Neural cell (in vitro differentiated cells): ENCODE measurements at regions not wholly inside any gene's neighbourhood (a gene's known extent, or its start where the extent isn't known, plus 50 kb on each side); places are given as distances from the start of the nearest gene placed in this dataset.

Source experiments
- H2AFZ ChIP-seq: fragments of 200-600, 300-800 bp; sonication (generic), shearing (Covaris generic); 2 replicates; pipeline ENCODE4 v1.6.0; 2014; ENCODE audit warnings: low read depth, mild to moderate bottlenecking, antibody characterized with exemption, low read length, moderate library complexity
- H3F3A ChIP-seq: fragments of 200-600 bp; shearing (Covaris generic); 2 replicates; pipeline ENCODE4 v1.6.1; 2016; ENCODE audit warnings: mild to moderate bottlenecking, moderate library complexity, mixed read lengths, antibody characterized with exemption, low read length; ENCODE audit not compliant: insufficient read depth, poor library complexity, severe bottlenecking
- H3K27ac ChIP-seq: fragments of 200-600, 300-800 bp; sonication (generic), shearing (Covaris generic); 2 replicates; pipeline ENCODE4 v1.5.1; 2014; ENCODE audit warnings: mild to moderate bottlenecking, low read length, moderate library complexity
- H3K27me3 ChIP-seq: fragments of 300-800, 200-600 bp; sonication (generic), shearing (Covaris generic); 2 replicates; pipeline ENCODE4 v1.6.0; 2014; ENCODE audit warnings: mild to moderate bottlenecking, low read depth, low read length, moderate library complexity; ENCODE audit not compliant: insufficient read depth
- H3K36me3 ChIP-seq: fragments of 300-800, 200-600 bp; sonication (generic), shearing (Covaris generic); 2 replicates; pipeline ENCODE4 v1.5.1; 2014; ENCODE audit warnings: mild to moderate bottlenecking, antibody characterized with exemption, low read length, moderate library complexity; ENCODE audit not compliant: insufficient read depth
- H3K4me2 ChIP-seq: fragments of 300-800, 200-600 bp; sonication (generic), shearing (Covaris generic); 2 replicates; pipeline ENCODE4 v1.6.0; 2014; ENCODE audit warnings: mild to moderate bottlenecking, low read length
- H3K4me3 ChIP-seq: fragments of 300-800, 200-600 bp; sonication (generic), shearing (Covaris generic); 2 replicates; pipeline ENCODE4 v1.5.1; 2014; ENCODE audit warnings: mild to moderate bottlenecking, low read length, moderate library complexity
- H3K79me2 ChIP-seq: fragments of 200-600 bp; shearing (Covaris generic); replicated peaks from 2 replicates; pipeline ENCODE4 v1.6.0; 2014; ENCODE audit warnings: mild to moderate bottlenecking, low read length, moderate library complexity; ENCODE audit not compliant: insufficient read depth
- H3K9ac ChIP-seq: fragments of 300-800, 200-600 bp; sonication (generic), shearing (Covaris generic); 2 replicates; pipeline ENCODE4 v1.6.1; 2016; ENCODE audit warnings: mild to moderate bottlenecking, low read length, mixed read lengths
- H3K9me2 ChIP-seq: fragments of 200-600 bp; shearing (Covaris generic); 2 replicates; pipeline ENCODE4 v1.6.1; 2016; ENCODE audit warnings: mild to moderate bottlenecking, low read length, mixed read lengths; ENCODE audit not compliant: insufficient read depth
- H3K9me3 ChIP-seq: fragments of 200-600, 300-800 bp; sonication (generic), shearing (Covaris generic); 2 replicates; pipeline ENCODE4 v1.6.1; 2016; ENCODE audit warnings: mild to moderate bottlenecking, mixed run types, low read length, moderate library complexity, mixed read lengths
- H4K20me1 ChIP-seq: fragments of 200-600 bp; shearing (Covaris generic); 2 replicates; pipeline ENCODE4 v1.6.1; 2016; ENCODE audit warnings: mild to moderate bottlenecking, mixed run types; ENCODE audit not compliant: insufficient read depth
- EP300 ChIP-seq: fragments of 450-650 bp; conservative IDR thresholded peaks from 2 replicates; pipeline ENCODE4 v1.6.1; 2014; ENCODE audit warnings: antibody characterized with exemption, mild to moderate bottlenecking, moderate library complexity; ENCODE audit not compliant: poor library complexity, severe bottlenecking
- EZH2 ChIP-seq: fragments of 200-600, 300-800 bp; shearing (Covaris generic), sonication (generic); IDR thresholded peaks from 2 replicates; pipeline ENCODE4 v1.6.1; 2014; ENCODE audit warnings: antibody characterized with exemption, low read length, borderline replicate concordance, mild to moderate bottlenecking; ENCODE audit not compliant: insufficient read depth, poor library complexity, severe bottlenecking
- MXI1 ChIP-seq: fragments of 450-650 bp; conservative IDR thresholded peaks from 2 replicates; pipeline ENCODE4 v1.6.1; 2014; ENCODE audit warnings: antibody characterized with exemption, mild to moderate bottlenecking; ENCODE audit not compliant: poor library complexity, severe bottlenecking
- POLR2AphosphoS5 ChIP-seq: IDR thresholded peaks from 2 replicates; pipeline ENCODE4 v1.6.1; 2012
- RAD21 ChIP-seq: fragments of 450-650 bp; conservative IDR thresholded peaks from 2 replicates; pipeline ENCODE4 v1.6.1; 2014; ENCODE audit warnings: antibody characterized with exemption, mild to moderate bottlenecking, moderate library complexity
- SMC3 ChIP-seq: fragments of 450-650 bp; conservative IDR thresholded peaks from 2 replicates; pipeline ENCODE4 v1.6.1; 2014; ENCODE audit warnings: antibody characterized with exemption, mild to moderate bottlenecking, moderate library complexity; ENCODE audit not compliant: poor library complexity
- TAF1 ChIP-seq: IDR thresholded peaks from 2 replicates; pipeline ENCODE4 v1.6.1; 2012; ENCODE audit warnings: low read depth
- TF ChIP-seq, protein P1 (sequence below): fragments of 450-650 bp; IDR thresholded peaks from 2 replicates; pipeline ENCODE4 v1.5.1; 2014; ENCODE audit warnings: antibody characterized with exemption, mild to moderate bottlenecking, moderate library complexity; ENCODE audit not compliant: poor library complexity, severe bottlenecking
- TF ChIP-seq, protein P2 (sequence below): IDR thresholded peaks from 2 replicates; pipeline ENCODE4 v1.6.1; 2012; ENCODE audit warnings: borderline replicate concordance

DNA sequence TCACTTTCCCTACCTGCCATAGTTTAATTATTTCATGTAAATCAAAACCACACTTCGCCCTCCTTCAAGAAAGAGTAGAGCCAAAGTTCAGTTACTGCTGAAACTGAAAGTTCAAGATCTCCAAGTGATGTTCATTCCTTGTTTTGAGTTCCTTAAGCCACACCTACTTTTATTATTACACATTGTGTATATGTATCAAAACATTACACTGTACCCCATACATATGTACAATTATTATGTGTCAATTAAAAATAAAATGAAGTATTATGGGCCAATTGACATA, 892.3 kb upstream of the NDST4 start:
- Histone ChIP-seq H3K79me2 (no peaks in the 10 kb centered on the region), H3K36me3 (no peaks in the 10 kb centered on the region), H4K20me1 (no peaks in the 10 kb centered on the region), H3K9ac (no peak overlapping the region), H3F3A (no peaks in the 10 kb centered on the region), H3K9me2 (no peaks in the 10 kb centered on the region), H3K27me3 (no peaks in the 10 kb centered on the region), H3K27ac (no peak overlapping the region), H3K4me3 (no peak overlapping the region), H3K9me3 (no peaks in the 10 kb centered on the region), H2AFZ (no peak overlapping the region), H3K4me2 (no peak overlapping the region)
- TF ChIP-seq TAF1 (no peak), EP300 (no peak), MXI1 (no peak), RAD21 (no peak), SMC3 (no peak), POLR2AphosphoS5 (no peak), EZH2 (no peak)
- TF ChIP-seq, protein P1, sequence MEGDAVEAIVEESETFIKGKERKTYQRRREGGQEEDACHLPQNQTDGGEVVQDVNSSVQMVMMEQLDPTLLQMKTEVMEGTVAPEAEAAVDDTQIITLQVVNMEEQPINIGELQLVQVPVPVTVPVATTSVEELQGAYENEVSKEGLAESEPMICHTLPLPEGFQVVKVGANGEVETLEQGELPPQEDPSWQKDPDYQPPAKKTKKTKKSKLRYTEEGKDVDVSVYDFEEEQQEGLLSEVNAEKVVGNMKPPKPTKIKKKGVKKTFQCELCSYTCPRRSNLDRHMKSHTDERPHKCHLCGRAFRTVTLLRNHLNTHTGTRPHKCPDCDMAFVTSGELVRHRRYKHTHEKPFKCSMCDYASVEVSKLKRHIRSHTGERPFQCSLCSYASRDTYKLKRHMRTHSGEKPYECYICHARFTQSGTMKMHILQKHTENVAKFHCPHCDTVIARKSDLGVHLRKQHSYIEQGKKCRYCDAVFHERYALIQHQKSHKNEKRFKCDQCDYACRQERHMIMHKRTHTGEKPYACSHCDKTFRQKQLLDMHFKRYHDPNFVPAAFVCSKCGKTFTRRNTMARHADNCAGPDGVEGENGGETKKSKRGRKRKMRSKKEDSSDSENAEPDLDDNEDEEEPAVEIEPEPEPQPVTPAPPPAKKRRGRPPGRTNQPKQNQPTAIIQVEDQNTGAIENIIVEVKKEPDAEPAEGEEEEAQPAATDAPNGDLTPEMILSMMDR, result no peak
- TF ChIP-seq, protein P2, sequence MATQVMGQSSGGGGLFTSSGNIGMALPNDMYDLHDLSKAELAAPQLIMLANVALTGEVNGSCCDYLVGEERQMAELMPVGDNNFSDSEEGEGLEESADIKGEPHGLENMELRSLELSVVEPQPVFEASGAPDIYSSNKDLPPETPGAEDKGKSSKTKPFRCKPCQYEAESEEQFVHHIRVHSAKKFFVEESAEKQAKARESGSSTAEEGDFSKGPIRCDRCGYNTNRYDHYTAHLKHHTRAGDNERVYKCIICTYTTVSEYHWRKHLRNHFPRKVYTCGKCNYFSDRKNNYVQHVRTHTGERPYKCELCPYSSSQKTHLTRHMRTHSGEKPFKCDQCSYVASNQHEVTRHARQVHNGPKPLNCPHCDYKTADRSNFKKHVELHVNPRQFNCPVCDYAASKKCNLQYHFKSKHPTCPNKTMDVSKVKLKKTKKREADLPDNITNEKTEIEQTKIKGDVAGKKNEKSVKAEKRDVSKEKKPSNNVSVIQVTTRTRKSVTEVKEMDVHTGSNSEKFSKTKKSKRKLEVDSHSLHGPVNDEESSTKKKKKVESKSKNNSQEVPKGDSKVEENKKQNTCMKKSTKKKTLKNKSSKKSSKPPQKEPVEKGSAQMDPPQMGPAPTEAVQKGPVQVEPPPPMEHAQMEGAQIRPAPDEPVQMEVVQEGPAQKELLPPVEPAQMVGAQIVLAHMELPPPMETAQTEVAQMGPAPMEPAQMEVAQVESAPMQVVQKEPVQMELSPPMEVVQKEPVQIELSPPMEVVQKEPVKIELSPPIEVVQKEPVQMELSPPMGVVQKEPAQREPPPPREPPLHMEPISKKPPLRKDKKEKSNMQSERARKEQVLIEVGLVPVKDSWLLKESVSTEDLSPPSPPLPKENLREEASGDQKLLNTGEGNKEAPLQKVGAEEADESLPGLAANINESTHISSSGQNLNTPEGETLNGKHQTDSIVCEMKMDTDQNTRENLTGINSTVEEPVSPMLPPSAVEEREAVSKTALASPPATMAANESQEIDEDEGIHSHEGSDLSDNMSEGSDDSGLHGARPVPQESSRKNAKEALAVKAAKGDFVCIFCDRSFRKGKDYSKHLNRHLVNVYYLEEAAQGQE, result no peak

DNA sequence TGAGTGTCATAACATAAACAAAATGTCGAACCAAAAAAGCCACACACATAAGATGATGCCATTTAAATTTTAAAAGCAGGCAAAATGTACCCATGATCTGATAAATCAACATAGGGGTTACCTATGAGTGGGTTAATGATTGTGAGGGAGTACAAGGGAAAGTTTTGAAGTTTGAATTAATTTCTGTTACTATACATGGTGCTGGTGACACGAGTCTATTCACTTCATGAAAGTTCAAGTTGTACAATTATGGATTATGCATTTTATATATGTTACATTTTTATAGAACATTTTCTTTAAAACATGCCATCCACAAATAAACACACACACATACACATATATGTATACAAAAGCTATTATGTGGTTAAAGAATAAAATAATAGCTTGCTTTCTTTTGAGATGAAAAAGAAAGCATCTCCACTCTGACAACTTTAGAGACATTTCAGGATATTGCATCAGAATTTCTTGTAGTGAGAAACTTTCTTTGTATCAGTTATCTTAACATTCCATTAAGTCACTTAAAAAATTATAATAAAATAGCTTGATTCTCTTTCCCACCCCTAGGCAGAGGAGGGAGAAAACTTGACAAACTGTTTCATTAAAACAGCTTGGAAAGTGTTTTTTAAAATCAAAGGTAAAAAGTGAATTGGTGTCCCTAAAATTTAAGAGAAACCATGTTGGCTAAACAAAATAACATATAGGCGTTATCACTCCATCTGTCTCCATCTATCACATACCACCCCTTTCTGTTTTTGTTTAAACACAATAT, 891.8 kb upstream of the NDST4 start:
- Histone ChIP-seq H4K20me1 (no peaks in the 10 kb centered on the region), H3K27me3 (no peaks in the 10 kb centered on the region), H3K9me3 (no peaks in the 10 kb centered on the region), H3K4me2 (no peak overlapping the region), H3F3A (no peaks in the 10 kb centered on the region), H2AFZ (no peak overlapping the region), H3K4me3 (no peak overlapping the region), H3K36me3 (no peaks in the 10 kb centered on the region), H3K27ac (no peak overlapping the region), H3K9ac (no peak overlapping the region), H3K79me2 (no peaks in the 10 kb centered on the region), H3K9me2 (no peaks in the 10 kb centered on the region)
- TF ChIP-seq TAF1 (no peak), MXI1 (no peak), EZH2 (no peak), RAD21 (no peak), EP300 (no peak), POLR2AphosphoS5 (no peak), SMC3 (no peak)
- TF ChIP-seq, protein P2, result no peak
- TF ChIP-seq, protein P1, result no peak
